ENCODE measurements at regions not wholly inside any gene's neighbourhood (a gene's known extent, or its start where the extent isn't known, plus 50 kb on each side); places are given as distances from the start of the nearest gene placed in this dataset.

DNA sequence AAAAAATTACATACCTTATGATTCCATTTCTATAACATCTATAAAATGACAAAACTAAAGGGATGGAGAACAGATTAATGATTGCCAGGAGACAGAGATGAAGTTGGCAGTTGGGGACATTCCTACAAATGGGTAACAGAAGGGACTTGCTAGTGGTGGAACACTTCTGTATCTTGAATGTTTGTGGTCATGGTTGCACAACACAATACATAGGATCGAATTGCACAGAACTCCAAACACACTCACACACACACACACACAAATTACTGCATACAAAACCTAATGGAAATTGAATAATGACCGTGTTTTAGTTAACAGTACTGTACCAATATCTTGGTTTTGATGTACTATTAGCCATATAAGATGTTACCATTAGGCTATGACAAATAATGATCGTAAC lies 330.7 kb upstream of the POU5F2 start:
- TF ChIP-seq POLR2A (IDR thresholded peaks at IDR 0.05) = no peak
- TF ChIP-seq, protein P1, sequence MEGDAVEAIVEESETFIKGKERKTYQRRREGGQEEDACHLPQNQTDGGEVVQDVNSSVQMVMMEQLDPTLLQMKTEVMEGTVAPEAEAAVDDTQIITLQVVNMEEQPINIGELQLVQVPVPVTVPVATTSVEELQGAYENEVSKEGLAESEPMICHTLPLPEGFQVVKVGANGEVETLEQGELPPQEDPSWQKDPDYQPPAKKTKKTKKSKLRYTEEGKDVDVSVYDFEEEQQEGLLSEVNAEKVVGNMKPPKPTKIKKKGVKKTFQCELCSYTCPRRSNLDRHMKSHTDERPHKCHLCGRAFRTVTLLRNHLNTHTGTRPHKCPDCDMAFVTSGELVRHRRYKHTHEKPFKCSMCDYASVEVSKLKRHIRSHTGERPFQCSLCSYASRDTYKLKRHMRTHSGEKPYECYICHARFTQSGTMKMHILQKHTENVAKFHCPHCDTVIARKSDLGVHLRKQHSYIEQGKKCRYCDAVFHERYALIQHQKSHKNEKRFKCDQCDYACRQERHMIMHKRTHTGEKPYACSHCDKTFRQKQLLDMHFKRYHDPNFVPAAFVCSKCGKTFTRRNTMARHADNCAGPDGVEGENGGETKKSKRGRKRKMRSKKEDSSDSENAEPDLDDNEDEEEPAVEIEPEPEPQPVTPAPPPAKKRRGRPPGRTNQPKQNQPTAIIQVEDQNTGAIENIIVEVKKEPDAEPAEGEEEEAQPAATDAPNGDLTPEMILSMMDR (IDR thresholded peaks at IDR 0.05) = no peak
